ENCODE measurements at regions not wholly inside any gene's neighbourhood (a gene's known extent, or its start where the extent isn't known, plus 50 kb on each side); places are given as distances from the start of the nearest gene placed in this dataset.

GRCh38 chr11:69976794-69977193 is 101.3 kb upstream of the ANO1 start:
- no peak for DNase-seq
- in situ Hi-C loops (cut with HindIII; ENCODE audit: low pct_ligation_motif_present, low pct_unique_long_range_greater_than_20kb, low sequenced_read_pairs) = no loop called here

GRCh38 chr11:69977951-69978350 is 100.2 kb upstream of the ANO1 start:
- no peak for DNase-seq
- in situ Hi-C loops (cut with HindIII; ENCODE audit: low pct_ligation_motif_present, low pct_unique_long_range_greater_than_20kb, low sequenced_read_pairs) = no loop called here

GRCh38 chr11:69978841-69979614 is 99.1 kb upstream of the ANO1 start:
- no peak for DNase-seq

DNA sequence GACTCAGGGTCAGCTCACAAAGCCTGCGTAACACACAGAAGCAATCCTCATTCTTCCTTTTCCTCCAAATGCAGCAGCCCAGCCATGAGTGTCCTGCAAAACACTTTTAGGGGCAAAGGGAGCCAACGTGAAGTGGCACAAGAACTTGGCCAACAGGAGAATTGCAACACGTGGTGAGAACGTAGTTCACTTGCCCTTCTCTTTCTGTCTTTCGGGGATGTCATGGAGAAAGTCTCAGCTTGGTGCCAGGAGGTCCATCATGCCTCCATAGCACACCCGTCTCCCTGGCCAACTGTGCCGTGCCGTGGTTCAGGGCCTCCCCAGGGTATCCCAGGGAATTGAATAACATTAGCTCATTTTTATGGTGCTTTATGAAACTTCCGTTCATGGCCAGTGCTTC is 98.5 kb upstream of the ANO1 start:
- DNase-seq = no peak
- in situ Hi-C loops (cut with HindIII; ENCODE audit: low pct_ligation_motif_present, low pct_unique_long_range_greater_than_20kb, low sequenced_read_pairs) = no loop called here

More at GRCh38 chr11:69978841-69979614, 99.1 kb upstream of the ANO1 start:
- in situ Hi-C loops (cut with HindIII; ENCODE audit: low pct_ligation_motif_present, low pct_unique_long_range_greater_than_20kb, low sequenced_read_pairs) = no loop called here

- no peak for DNase-seq
- in situ Hi-C loops (cut with HindIII; ENCODE audit: low pct_ligation_motif_present, low pct_unique_long_range_greater_than_20kb, low sequenced_read_pairs) = no loop called here
Measured at GRCh38 chr11:69981119-69981784, 96.9 kb upstream of the ANO1 start.

GRCh38 chr11:69982690-69983570 is 95.2 kb upstream of the ANO1 start:
- DNase-seq = no peak
- in situ Hi-C loops (cut with HindIII; ENCODE audit: low pct_ligation_motif_present, low pct_unique_long_range_greater_than_20kb, low sequenced_read_pairs) = no loop called here

GRCh38 chr11:69983571-69983877 is 94.6 kb upstream of the ANO1 start:
- DNase-seq = no peak
- in situ Hi-C loops (cut with HindIII; ENCODE audit: low pct_ligation_motif_present, low pct_unique_long_range_greater_than_20kb, low sequenced_read_pairs) = no loop called here

GRCh38 chr11:69983897-69984438 is 94.1 kb upstream of the ANO1 start:
- in situ Hi-C loops (cut with HindIII; ENCODE audit: low pct_ligation_motif_present, low pct_unique_long_range_greater_than_20kb, low sequenced_read_pairs) = no loop called here
- DNase-seq = no peak

DNA sequence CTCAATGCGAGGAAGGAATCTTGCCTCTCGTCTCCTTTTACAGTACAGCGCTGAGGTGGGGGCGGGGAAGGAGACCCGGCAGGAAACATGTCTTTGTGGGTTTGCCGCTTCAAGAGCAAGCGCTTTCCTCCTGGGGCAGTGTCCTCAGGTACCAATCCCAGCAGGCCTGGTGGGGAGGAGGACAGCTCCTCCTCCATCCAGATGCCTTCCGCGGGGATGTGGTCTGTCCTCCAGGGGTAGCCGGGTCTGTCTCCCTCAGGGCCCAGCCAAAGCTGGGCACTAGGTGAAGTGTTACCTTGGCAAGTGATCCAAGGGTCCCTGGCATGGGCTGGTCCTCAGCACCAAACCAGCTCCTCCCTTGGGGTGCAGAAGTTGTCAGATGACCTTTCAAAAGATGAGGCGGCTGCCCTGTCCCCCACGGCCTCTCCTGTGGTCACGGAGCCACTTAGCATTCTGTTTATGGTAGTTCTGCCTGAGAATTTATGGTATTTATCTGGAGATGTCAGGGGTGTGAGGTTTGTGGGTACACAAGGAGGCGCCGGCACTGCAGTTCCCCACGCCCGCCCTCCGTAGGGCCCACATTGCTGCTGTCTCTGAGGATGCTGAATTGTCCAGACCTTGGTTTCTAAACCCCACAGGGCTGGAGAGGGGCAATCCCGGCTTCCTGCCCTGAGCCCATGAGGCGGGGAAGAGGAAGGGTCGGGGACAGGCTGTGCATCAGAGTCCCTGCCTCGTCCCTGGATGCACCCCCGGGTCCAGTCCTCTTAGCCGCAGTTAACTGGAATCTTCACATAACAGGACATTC is 93.5 kb upstream of the ANO1 start:
- in situ Hi-C loops (cut with HindIII; ENCODE audit: low pct_ligation_motif_present, low pct_unique_long_range_greater_than_20kb, low sequenced_read_pairs) = no loop called here
- DNase-seq = no peak

GRCh38 chr11:69985331-69985640 is 92.8 kb upstream of the ANO1 start:
- no peak for DNase-seq
- in situ Hi-C loops (cut with HindIII; ENCODE audit: low pct_ligation_motif_present, low pct_unique_long_range_greater_than_20kb, low sequenced_read_pairs) = no loop called here

DNA sequence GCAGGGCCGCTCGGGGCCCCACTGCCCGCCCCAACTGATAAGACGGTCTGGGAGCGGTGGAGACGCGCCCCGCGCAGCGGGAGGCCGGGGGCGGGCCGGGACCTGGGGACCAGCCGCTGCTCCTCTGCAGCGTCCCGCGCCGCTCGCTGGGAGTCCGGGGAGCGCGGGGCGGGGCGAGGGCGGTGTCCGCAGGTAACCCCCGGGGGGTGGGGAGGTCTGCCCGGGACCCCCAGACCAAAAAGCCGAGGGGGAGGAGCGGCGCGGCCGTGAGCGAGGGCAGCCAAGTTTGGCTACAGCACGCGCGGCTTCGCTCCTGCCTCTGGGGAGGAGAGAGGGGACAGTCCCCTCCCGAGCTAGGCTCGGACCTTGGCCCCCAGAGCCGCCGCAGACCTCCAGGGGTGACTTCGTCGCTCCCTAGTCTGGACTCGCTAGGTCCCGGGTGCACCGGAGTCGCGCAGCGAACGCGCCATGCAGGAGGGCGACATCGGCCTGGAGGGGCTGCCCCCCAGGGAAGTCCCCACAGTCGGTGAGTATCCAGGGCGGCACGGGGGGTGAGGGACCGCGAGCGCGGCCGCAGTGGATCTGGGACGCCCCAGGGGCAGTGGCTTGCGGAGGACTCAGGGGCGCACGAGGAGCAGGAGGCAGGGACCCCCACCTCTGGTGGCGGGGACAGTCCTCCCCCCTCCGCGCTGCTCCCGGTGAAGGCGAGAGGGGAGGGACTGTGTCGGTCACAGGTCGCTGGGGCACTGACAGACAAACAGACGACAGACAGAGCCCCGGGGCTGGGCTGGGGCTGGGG is 92.3 kb upstream of the ANO1 start:
- DNase-seq = no peak
- in situ Hi-C loops (cut with HindIII; ENCODE audit: low pct_ligation_motif_present, low pct_unique_long_range_greater_than_20kb, low sequenced_read_pairs) = no loop called here

- no peak for DNase-seq
Measured at GRCh38 chr11:69986440-69986787, 91.7 kb upstream of the ANO1 start.

GRCh38 chr11:69986830-69987229 is 91.3 kb upstream of the ANO1 start:
- in situ Hi-C loops (cut with HindIII; ENCODE audit: low pct_ligation_motif_present, low pct_unique_long_range_greater_than_20kb, low sequenced_read_pairs) = no loop called here
- DNase-seq = no peak

More at GRCh38 chr11:69986440-69986787, 91.7 kb upstream of the ANO1 start:
- in situ Hi-C loops (cut with HindIII; ENCODE audit: low pct_ligation_motif_present, low pct_unique_long_range_greater_than_20kb, low sequenced_read_pairs) = no loop called here

GRCh38 chr11:69992026-69992425 is 86.1 kb upstream of the ANO1 start:
- in situ Hi-C loops (cut with HindIII; ENCODE audit: low pct_ligation_motif_present, low pct_unique_long_range_greater_than_20kb, low sequenced_read_pairs) = no loop called here
- DNase-seq = no peak

GRCh38 chr11:69992943-69993694 is 85.0 kb upstream of the ANO1 start:
- no peak for DNase-seq
- in situ Hi-C loops (cut with HindIII; ENCODE audit: low pct_ligation_motif_present, low pct_unique_long_range_greater_than_20kb, low sequenced_read_pairs) = no loop called here

DNA sequence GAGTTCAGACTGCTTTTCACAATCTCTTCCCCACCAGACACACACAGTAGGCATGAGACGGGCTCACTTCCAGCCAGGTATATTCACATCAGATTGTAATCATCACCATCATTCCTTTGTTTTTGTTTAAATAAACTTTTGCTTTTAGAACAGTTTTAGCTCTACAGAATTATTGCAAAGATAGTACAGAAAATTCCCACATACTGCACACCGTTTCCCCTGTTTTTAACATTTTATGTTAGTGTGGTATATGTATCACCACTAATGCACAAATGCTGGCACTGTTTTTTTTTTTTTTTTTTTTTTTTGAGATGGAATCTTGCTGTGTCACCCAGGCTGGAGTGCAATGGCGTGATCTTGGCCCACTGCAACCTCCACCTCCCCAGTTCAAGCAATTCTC is 83.3 kb upstream of the ANO1 start:
- DNase-seq = no peak
- in situ Hi-C loops (cut with HindIII; ENCODE audit: low pct_ligation_motif_present, low pct_unique_long_range_greater_than_20kb, low sequenced_read_pairs) = no loop called here

GRCh38 chr11:69995697-69996096 is 82.4 kb upstream of the ANO1 start:
- in situ Hi-C loops (cut with HindIII; ENCODE audit: low pct_ligation_motif_present, low pct_unique_long_range_greater_than_20kb, low sequenced_read_pairs) = no loop called here
- no peak for DNase-seq

Data from ACHN (cell line).